Heart right ventricle (tissue), 16 donors: ENCODE measurements at regions not wholly inside any gene's neighbourhood (a gene's known extent, or its start where the extent isn't known, plus 50 kb on each side); places are given as distances from the start of the nearest gene placed in this dataset.

Experiments
- ATAC-seq, 8 donors: fragments of 200-7000 bp; cut with Tn5 transposase; one replicate each; pipeline ENCODE4 v1.9.1; 2020; ENCODE audit warnings: mild to moderate bottlenecking in 8 of 8, moderate library complexity in 8 of 8, moderate number of reproducible peaks in 1 of 8
- DNase-seq, 2 donors: peaks; one replicate each; pipeline ENCODE4 v3.0.0-alpha.2; 2020
- H3K27ac ChIP-seq, 10 donors: fragments of 200-600 bp; sonication (generic) in 2 of 10; one replicate each; pipeline versions ENCODE4 v1.5.0 to v1.8.0; 2020 to 2022; ENCODE audit warnings: mild to moderate bottlenecking in 3 of 10
- H3K27me3 ChIP-seq, 7 donors: fragments of 200-600 bp; one replicate each; pipeline ENCODE4 v1.8.0; 2021 to 2022; ENCODE audit warnings: mild to moderate bottlenecking in 2 of 7
- H3K36me3 ChIP-seq, 9 donors: fragments of 200-600 bp; sonication (generic) in 1 of 9; one replicate each; pipeline versions ENCODE4 v1.5.0 to v1.8.0; 2020 to 2022; ENCODE audit warnings: mild to moderate bottlenecking in 2 of 9
- H3K4me1 ChIP-seq, 9 donors: fragments of 200-600 bp; sonication (generic) in 1 of 9; one replicate each; pipeline versions ENCODE4 v1.5.0 to v1.8.0; 2020 to 2022; ENCODE audit warnings: mild to moderate bottlenecking in 4 of 9
- H3K4me3 ChIP-seq, 10 donors: fragments of 200-600 bp; sonication (generic) in 2 of 10; one replicate each; pipeline versions ENCODE4 v1.5.0 to v1.8.0; 2020 to 2022; ENCODE audit warnings: mild to moderate bottlenecking in 7 of 10, moderate library complexity in 2 of 10
- H3K9me3 ChIP-seq, 11 donors: fragments of 200-600 bp in 10 of 11; sonication (generic) in 2 of 11; one replicate each; pipeline versions ENCODE4 v1.5.0 to v1.8.0; 2013 to 2022; ENCODE audit warnings: mild to moderate bottlenecking in 2 of 11, control low read depth in 1 of 11, moderate library complexity in 1 of 11
- CTCF ChIP-seq, 9 donors: fragments of 200-600 bp; sonication (generic) in 2 of 9; IDR thresholded peaks; one replicate each; pipeline versions ENCODE4 v1.5.0 to v1.8.0; 2021 to 2022; ENCODE audit warnings: antibody characterized with exemption in 9 of 9, mild to moderate bottlenecking in 5 of 9, moderate library complexity in 1 of 9
- WGBS, 2 donors: extraction: QIAGEN DNeasy Blood & Tissue Kit; methylation state at CpG; one replicate each; pipeline ENCODE4 v1.1.7; 2013; ENCODE audit warnings: inconsistent platforms in 1 of 2; 5-methylcytosine and 5-hydroxymethylcytosine counted together
- intact Hi-C, 10 donors: fragments of 100-400 bp; cut with DNase I; formaldehyde crosslinking; loops; one replicate each; pipeline versions ENCODE4 v1.11.1 to v1.14.2; 2022
- donor health status: Arrhythmogenic right ventricular cardiomyopathy.
- donor health status: ischemic (EF 13 %, LVEDD 7.1; RV severe dilation, severe dysfunction).
- donor health status: healthy with polysubstance abuse.
- donor health status: DM: no; HTN: yes; CAD: no.
- donor health status: DM: no; HTN: no; CAD: no.
- donor health status: ischemic (EF 25% LVEDD 6.9; RV normal size, moderate dysfunction).
- donor health status: ischemic (EF 25% LVEDD 5.7; RV mildly dilated, moderate dysfunction).
- donor health status: healthy.
- donor health status: DM: yes; HTN: yes; CAD: no.
- donor health status: Ischemic cardiomyopathy.
- donor health status: ischemic (EF 35%, LVEDD 5.7; RV mildly dilated, moderate dysfunction).
- donor health status: nonischemic (EF 11% LVEDD 7.7; RV severe dilation, severe dysfunction).
- donor health status: DM: yes; HTN: yes; CAD: no.
- donor health status: PGD.
- donor health status: ischemic (EF 29% LVEDD 5.4; RV normal size, mild dysfunction).
- donor health status: nonischemic (EF 23%, LVEDD 6.1; RV moderate dilation, normal function).

- Histone ChIP-seq H3K4me1 (peaks cover 0 to 6% (median 0%) of the 10 kb centered on the region in 9 donors), H3K27me3 (no peaks in the 10 kb centered on the region), H3K36me3 (no peaks in the 10 kb centered on the region), H3K4me3 (no peak overlapping the region), H3K27ac (no peak overlapping the region), H3K9me3 (peaks cover 0 to 4% (median 0%) of the 10 kb centered on the region in 11 donors)
- intact Hi-C loops: no loop called here
- no peak for TF ChIP-seq CTCF (IDR thresholded peaks at IDR 0.05)
- ATAC-seq (no peak), DNase-seq (no peak)
- 90 to 93% methylated on average over 4 of the region's 4 CpGs for WGBS, 2 donors
These were observed 1108.4 kb upstream of the TMEM132C start for GRCh38 chr12:127158385-127159061.

- 86 to 92% methylated on average over 2 of the region's 2 CpGs for WGBS, 2 donors
- TF ChIP-seq CTCF (IDR thresholded peaks at IDR 0.05): no peak
- peaks cover 0 to 4% (median 0%) of the 10 kb centered on the region in 11 donors for H3K9me3 ChIP-seq
- no peak for ATAC-seq
- H3K4me3 ChIP-seq: no peak overlapping the region
- intact Hi-C loops: no loop called here
- H3K36me3 ChIP-seq: no peaks in the 10 kb centered on the region
- peaks cover 0 to 10% (median 2%) of the 10 kb centered on the region in 9 donors for H3K4me1 ChIP-seq
- no peak for DNase-seq
- no peak overlapping the region for H3K27ac ChIP-seq
- peaks cover 0 to under 1% (median 0%) of the 10 kb centered on the region in 7 donors for H3K27me3 ChIP-seq
These were observed 1105.5 kb upstream of the TMEM132C start for GRCh38 chr12:127161466-127161865.

- ATAC-seq (no peak), DNase-seq (no peak)
- Histone ChIP-seq H3K27me3 (peaks cover 0 to 8% (median 0%) of the 10 kb centered on the region in 7 donors), H3K4me1 (peaks cover 0 to 12% (median 4%) of the 10 kb centered on the region in 9 donors), H3K36me3 (no peaks in the 10 kb centered on the region), H3K9me3 (peaks cover 0 to 4% (median 0%) of the 10 kb centered on the region in 11 donors), H3K27ac (no peak overlapping the region), H3K4me3 (no peak overlapping the region)
- intact Hi-C loops: no loop called here
- WGBS, 2 donors: 88 to 91% methylated on average over 2 of the region's 2 CpGs
- TF ChIP-seq CTCF (IDR thresholded peaks at IDR 0.05): no peak
These were observed 1104.7 kb upstream of the TMEM132C start for GRCh38 chr12:127162307-127162706.

- 30 to 37% methylated on average over 1 of the region's 1 CpG for WGBS, 2 donors
- intact Hi-C loops: no loop called here
- peak overlapping the region in 2 of 10 donors; percentile 25 to 44 for H3K27ac ChIP-seq
These were observed 1104.1 kb upstream of the TMEM132C start for GRCh38 chr12:127162902-127163301.

More at GRCh38 chr12:127162902-127163301, 1104.1 kb upstream of the TMEM132C start:
- H3K9me3 ChIP-seq: peaks cover 0 to 4% (median 0%) of the 10 kb centered on the region in 11 donors
- ATAC-seq: peak in 1 of 8 donors; percentile 38
- no peaks in the 10 kb centered on the region for H3K36me3 ChIP-seq
- H3K4me3 ChIP-seq: no peak overlapping the region
- H3K27me3 ChIP-seq: peaks cover 0 to 8% (median 0%) of the 10 kb centered on the region in 7 donors
- peaks cover 0 to 12% (median 4%) of the 10 kb centered on the region in 9 donors for H3K4me1 ChIP-seq
- TF ChIP-seq CTCF (IDR thresholded peaks at IDR 0.05): no peak
- DNase-seq: no peak
